Left ventricle myocardium inferior (tissue), 1 donor: ENCODE measurements at regions not wholly inside any gene's neighbourhood (a gene's known extent, or its start where the extent isn't known, plus 50 kb on each side); places are given as distances from the start of the nearest gene placed in this dataset.

ENCODE experiments used
- DNase-seq: peaks from one replicate; pipeline ENCODE4 v3.0.0-alpha.2; 2020
- H3K27ac ChIP-seq: fragments of 200-600 bp; replicated peaks from 2 replicates; pipeline ENCODE4 v1.8.0; 2021
- H3K27me3 ChIP-seq: fragments of 200-600 bp; 2 replicates; pipeline ENCODE4 v1.8.0; 2021; ENCODE audit warnings: low read depth
- H3K36me3 ChIP-seq: fragments of 200-600 bp; 2 replicates; pipeline ENCODE4 v1.8.0; 2021
- H3K4me1 ChIP-seq: fragments of 200-600 bp; 2 replicates; pipeline ENCODE4 v1.8.0; 2021
- H3K4me3 ChIP-seq: fragments of 200-600 bp; 2 replicates; pipeline ENCODE4 v1.8.0; 2021; ENCODE audit warnings: mild to moderate bottlenecking, moderate library complexity
- H3K9me3 ChIP-seq: fragments of 200-600 bp; replicated peaks from 2 replicates; pipeline ENCODE4 v1.8.0; 2021
- CTCF ChIP-seq: fragments of 200-600 bp; IDR thresholded peaks from 2 replicates; pipeline ENCODE4 v1.8.0; 2021; ENCODE audit warnings: antibody characterized with exemption, mild to moderate bottlenecking, borderline replicate concordance
- intact Hi-C: fragments of 100-400 bp; cut with micrococcal nuclease; formaldehyde crosslinking; loops from one replicate; pipeline ENCODE4 v1.11.0; 2022
- donor health status: DM: no; HTN: yes; CAD: no; lungs with severe emphysema.

- no peaks in the 10 kb centered on the region for H3K4me1 ChIP-seq
- no peaks in the 10 kb centered on the region for H3K36me3 ChIP-seq
- H3K4me3 ChIP-seq: no peak overlapping the region
- peaks cover 17% of the 10 kb centered on the region for H3K27me3 ChIP-seq
- intact Hi-C loops: no loop called here
- H3K9me3 ChIP-seq: peaks cover 3% of the 10 kb centered on the region
- TF ChIP-seq CTCF: no peak
- H3K27ac ChIP-seq: no peak overlapping the region
- no peak for DNase-seq
These were observed 63.9 kb upstream of the SUB1 start for GRCh38 chr5:32521481-32521880.

- peaks cover 17% of the 10 kb centered on the region for H3K27me3 ChIP-seq
- H3K27ac ChIP-seq: no peak overlapping the region
- H3K9me3 ChIP-seq: peaks cover 3% of the 10 kb centered on the region
- no peaks in the 10 kb centered on the region for H3K4me1 ChIP-seq
- H3K36me3 ChIP-seq: no peaks in the 10 kb centered on the region
- DNase-seq: no peak
- intact Hi-C loops: no loop called here
- H3K4me3 ChIP-seq: no peak overlapping the region
- TF ChIP-seq CTCF: no peak
These were observed 64.4 kb upstream of the SUB1 start for GRCh38 chr5:32520972-32521371.

GRCh38 chr5:32520356-32520755 is 65.0 kb upstream of the SUB1 start:
- H3K4me3 ChIP-seq: no peak overlapping the region
- DNase-seq: no peak
- peaks cover 3% of the 10 kb centered on the region for H3K9me3 ChIP-seq
- H3K27ac ChIP-seq: no peak overlapping the region
- no peaks in the 10 kb centered on the region for H3K4me1 ChIP-seq
- no peak for TF ChIP-seq CTCF
- no peaks in the 10 kb centered on the region for H3K36me3 ChIP-seq
- intact Hi-C loops: no loop called here
- H3K27me3 ChIP-seq: peaks cover 17% of the 10 kb centered on the region

- Histone ChIP-seq H3K9me3 (peaks cover 3% of the 10 kb centered on the region), H3K4me1 (no peaks in the 10 kb centered on the region), H3K27ac (no peak overlapping the region), H3K27me3 (peaks cover 17% of the 10 kb centered on the region), H3K4me3 (no peak overlapping the region), H3K36me3 (no peaks in the 10 kb centered on the region)
- intact Hi-C loops: no loop called here
- DNase-seq: no peak
- no peak for TF ChIP-seq CTCF
These were observed 65.8 kb upstream of the SUB1 start for GRCh38 chr5:32519508-32519907.

GRCh38 chr5:32514806-32515205 is 70.3 kb upstream of the ZFR start:
- no peak for DNase-seq
- H3K27me3 ChIP-seq: peaks cover 14% of the 10 kb centered on the region
- intact Hi-C loops: no loop called here

More at GRCh38 chr5:32514806-32515205, 70.3 kb upstream of the ZFR start:
- Histone ChIP-seq H3K4me1 (no peaks in the 10 kb centered on the region), H3K9me3 (peaks cover 3% of the 10 kb centered on the region), H3K36me3 (no peaks in the 10 kb centered on the region), H3K27ac (no peak overlapping the region), H3K4me3 (no peak overlapping the region)
- TF ChIP-seq CTCF: no peak
